Right ventricle myocardium inferior (tissue), 1 donor: ENCODE measurements at regions not wholly inside any gene's neighbourhood (a gene's known extent, or its start where the extent isn't known, plus 50 kb on each side); places are given as distances from the start of the nearest gene placed in this dataset.
"Not testable (repeated sequence)": the region's sequence is repeated elsewhere in the genome, so short reads cannot be mapped to it uniquely, and the experiment has no call there.

ENCODE experiments used
- ATAC-seq: fragments of 200-7000 bp; cut with Tn5 transposase; one replicate; pipeline ENCODE4 v1.9.1; 2020; ENCODE audit warnings: mild to moderate bottlenecking, moderate library complexity
- DNase-seq: peaks from one replicate; pipeline ENCODE4 v3.0.0; 2021; ENCODE audit errors: missing footprints
- intact Hi-C: fragments of 100-400 bp; cut with DNase I; formaldehyde crosslinking; loops from one replicate; pipeline ENCODE4 v1.11.0; 2022
- donor health status: DM: no; HTN: yes; CAD: no; lungs with severe emphysema.

DNA sequence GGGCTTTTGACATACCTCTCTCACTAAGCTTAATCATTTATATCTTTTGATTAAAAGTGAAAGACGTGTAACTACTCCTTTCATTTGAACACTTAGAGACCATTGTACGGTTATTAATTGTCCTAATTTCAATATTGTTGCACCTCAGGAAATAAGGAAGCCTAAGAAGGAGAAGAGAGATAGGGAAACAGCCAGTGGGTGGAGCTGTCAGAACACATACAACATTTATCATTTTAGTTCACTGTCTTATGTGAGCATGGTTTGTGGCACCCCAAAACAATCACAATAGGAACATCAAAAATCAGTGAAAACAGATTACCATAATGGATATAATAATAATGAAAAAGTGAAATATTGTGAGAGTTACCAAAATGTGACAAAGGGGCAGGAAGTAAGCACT lies 147.2 kb upstream of the POMZP3 start:
- DNase-seq, ATAC-seq, intact Hi-C loops: not testable (repeated sequence)

DNA sequence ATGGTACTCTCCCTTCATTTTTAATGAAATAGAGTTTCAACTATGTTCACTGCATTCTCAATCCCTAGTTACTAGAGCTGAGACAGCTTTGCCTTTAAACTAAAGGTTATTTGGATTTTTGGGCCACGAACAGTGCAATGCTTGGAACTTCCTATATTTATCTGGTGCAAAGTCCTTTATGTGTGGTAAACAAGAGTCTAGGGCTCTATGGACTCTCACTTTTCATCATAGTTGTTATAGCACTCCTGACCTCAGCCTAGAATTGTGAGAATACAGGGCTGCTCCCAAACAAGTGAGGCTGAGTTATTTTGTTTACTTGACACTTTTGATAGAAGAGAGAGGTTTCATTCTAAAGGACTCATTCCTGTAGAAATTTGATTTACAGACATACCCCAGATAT lies 144.9 kb upstream of the POMZP3 start:
- intact Hi-C loops, ATAC-seq, DNase-seq: not testable (repeated sequence)

DNA sequence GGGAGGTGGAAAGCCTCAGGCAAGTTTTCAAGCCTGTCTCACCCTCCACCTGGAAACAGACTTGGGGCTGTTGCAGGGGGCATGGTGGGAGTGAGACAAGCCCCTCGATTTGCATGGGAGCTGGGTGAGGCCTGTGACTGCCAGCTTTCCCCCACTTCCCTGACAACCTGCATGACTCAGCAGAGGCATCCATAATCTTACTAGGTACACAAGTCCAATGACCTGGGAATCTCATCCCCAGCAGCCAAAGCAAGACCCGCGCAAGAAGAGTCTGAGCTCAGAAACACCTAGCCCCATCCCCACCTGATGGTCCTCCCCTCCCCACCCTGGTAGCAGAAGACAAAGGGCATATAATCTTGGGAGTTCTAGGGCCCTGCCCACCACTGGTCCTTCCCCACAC lies 136.9 kb upstream of the POMZP3 start:
- intact Hi-C loops, ATAC-seq, DNase-seq: not testable (repeated sequence)

DNA sequence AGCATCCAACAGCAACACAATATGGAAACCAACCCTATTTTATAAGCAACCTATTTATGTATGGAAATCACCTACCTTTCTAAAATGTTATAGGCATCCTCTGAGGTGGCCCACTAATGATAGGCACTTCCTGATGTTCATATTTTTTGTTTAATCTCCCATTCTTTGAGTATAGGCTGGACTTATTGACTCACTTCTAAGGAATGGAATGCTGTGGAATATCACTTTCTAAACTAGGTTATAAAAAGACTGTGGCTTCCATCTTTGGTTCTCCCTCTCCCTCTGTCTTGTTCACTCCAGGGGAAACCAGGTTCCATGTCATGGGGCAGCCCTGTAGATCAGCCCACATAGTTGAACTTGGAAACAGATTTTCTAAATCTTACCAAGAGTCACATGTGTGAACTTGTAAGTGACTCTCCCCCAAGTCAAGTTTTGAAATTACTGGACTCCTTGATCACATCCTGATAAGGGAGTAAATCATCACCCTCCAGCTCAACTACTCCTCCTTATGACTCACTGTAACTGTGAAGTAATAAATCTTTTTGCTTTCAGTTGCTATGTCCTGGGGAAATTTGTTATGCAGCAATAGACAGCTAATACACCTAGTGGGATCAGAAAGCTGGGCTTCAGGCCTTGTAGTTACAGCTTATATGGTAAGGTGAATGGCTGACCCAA lies 133.6 kb upstream of the POMZP3 start:
- intact Hi-C loops, DNase-seq, ATAC-seq: not testable (repeated sequence)

DNA sequence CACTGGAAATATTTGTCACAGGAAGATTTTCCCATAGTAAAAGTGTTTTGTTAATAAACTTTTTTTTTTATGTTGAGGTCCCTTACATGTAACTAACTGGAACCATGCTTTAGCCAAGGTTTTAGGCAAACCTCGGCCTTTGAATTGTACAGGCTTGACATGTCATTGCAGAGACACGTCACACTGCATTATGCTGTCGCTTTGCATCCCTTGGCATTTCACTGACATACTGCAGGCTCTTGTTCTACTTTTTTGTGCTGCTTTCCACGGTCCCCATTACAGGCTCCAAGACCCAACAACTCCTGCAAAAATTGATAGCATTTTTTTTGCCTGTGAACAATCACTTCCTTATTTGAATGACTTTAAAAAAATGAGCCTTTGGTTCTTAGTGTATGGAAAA lies 112.5 kb upstream of the POMZP3 start:
- intact Hi-C loops, DNase-seq, ATAC-seq: not testable (repeated sequence)

DNA sequence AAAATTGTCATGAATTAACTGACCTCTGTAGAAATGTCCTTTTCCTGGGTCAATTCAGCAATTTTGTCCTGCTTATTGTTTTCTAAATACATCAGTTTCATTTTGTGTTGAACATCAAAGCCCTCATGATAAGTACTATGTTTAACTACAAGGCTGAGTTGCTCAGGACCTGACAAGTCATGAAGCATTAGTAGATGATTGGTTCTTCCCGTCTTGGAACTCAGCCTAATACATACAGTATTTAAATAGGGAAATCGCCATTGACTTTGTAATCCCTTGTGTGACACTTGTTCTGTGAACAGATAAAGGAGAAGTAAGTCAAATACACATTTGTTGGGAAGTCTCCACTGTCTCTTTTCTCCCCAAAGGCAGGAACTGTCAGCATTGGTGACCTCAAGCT lies 109.6 kb upstream of the POMZP3 start:
- ATAC-seq, DNase-seq, intact Hi-C loops: not testable (repeated sequence)

DNA sequence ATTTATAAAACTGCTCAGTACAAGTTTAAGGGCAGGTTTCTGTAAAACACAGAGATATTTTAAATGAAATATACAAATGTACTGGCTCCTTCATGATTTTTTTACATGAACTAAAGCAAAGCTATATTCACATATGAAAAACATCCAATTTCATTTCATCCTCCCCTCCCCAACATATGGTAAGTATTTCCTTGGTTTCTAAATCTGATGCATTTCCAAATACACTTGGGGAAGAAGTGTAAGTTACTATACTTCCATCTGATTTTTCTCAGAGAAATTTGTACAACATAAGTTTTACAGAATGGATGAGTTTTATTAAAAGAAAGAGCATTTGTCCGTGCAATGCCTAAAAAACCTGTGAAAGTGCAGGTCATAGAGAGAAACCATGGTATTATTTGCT lies 109.0 kb upstream of the POMZP3 start:
- DNase-seq, ATAC-seq, intact Hi-C loops: not testable (repeated sequence)

DNA sequence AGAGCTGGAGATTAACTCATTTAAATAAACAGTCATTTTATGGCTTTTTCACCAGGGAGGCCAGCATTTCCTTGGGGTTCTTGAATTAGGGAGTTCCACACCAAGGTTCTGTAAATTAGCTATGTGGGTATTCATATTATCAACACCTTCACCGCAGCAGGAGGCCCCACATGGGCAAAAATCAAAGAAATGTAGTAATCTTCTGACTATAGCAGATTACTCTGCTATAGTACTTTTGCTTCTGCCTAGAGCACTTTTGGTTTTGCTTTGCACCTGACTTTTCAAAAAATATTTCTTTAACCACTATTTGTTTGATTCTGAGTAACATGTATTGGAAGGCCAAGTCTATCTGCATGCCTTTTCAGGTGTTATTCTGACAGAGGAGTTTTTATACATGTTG lies 108.6 kb upstream of the POMZP3 start:
- DNase-seq, ATAC-seq, intact Hi-C loops: not testable (repeated sequence)

DNA sequence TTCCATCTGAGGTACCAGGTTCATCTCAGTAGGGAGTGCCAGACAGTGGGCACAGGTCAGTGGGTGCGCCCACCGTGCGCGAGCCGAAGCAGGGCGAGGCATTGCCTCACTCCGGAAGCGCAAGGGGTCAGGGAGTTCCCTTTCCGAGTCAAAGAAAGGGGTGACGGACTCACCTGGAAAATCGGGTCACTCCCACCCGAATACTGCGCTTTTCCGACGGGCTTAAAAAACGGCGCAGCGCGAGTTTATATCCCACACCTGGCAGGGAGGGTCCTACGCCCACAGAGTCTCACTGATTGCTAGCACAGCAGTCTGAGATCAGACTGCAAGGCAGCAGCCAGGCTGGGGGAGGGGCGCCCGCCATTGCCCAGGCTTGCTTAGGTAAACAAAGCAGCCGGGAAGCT lies 101.5 kb upstream of the POMZP3 start:
- ATAC-seq, DNase-seq, intact Hi-C loops: not testable (repeated sequence)

DNA sequence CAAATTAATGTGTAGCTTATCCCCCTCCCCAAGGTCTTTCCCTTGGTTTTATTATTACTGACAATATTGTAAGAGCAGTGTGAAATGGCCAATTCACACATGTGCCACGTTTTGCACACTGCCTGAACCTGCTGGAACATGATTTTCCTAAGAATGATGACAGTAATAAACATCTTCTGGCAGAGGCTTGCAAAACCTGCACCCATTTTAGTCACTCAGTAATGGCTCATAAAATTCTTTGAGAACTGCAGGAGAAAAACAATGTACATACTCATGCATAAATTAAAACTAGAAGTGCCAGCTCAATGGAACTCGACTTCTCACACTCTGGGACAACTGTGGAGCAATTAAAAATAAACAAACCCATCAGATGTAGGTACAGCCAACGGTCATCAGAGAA lies 96.8 kb upstream of the POMZP3 start:
- intact Hi-C loops, ATAC-seq: not testable (repeated sequence)

DNA sequence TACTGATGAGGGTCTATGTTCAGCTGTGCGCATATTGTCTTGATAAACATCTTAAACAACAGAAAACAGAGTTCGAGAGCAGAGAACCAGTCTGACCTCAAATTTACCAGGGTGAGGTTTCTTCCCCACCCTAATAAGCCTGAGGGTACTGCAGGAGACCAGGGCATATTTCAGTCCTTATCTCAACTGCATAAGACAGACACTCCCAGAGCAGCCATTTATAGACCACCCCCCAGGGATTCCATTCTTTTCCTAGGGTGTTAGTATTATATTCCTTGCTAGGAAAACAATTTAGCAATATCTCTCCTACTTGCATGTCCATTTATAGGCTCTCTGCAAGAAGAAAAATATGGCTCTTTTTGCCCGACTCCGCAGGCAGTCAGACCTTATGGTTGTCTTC lies 89.5 kb upstream of the POMZP3 start:
- DNase-seq, intact Hi-C loops, ATAC-seq: not testable (repeated sequence)

More for the DNA sequence above, 96.8 kb upstream of the POMZP3 start:
- DNase-seq = not testable (repeated sequence)

DNA sequence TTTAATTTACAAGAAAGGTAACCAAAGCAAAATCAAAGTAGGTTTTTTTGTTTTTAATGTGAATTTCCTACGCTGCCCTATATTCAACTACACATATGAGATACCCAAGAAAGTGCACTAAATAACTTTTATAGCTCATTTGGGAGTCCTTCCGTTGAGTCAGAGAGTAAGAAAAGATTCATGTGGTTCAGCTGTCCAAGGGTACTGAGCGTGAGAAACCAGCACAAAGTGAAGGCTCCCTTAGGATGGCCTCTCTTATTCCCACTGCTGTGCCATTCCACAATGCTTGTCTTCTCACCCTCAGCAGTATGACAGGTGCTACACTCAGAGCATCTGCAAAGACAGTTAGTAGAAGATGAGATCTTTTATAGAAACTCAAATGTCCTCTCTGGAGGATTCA lies 85.8 kb upstream of the POMZP3 start:
- DNase-seq, ATAC-seq, intact Hi-C loops: not testable (repeated sequence)

DNA sequence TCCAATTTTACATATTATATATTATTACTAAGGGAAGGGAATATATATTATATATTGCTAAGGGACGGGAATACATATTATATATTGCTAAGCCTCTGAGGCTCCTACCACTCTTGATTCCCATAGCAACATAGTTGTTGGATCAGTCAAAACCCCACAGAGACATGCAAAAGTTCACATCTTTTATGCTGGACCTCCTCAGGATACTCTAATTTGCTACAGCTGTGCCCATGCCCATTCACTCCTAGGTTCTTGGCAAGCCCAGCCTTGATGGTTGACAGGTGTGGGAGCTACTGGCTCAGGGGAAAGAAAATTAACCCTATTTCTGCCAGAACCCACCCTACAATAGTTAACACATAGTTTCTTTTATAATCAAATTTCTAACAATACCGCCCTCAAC lies 84.6 kb upstream of the POMZP3 start:
- DNase-seq, intact Hi-C loops: not testable (repeated sequence)

DNA sequence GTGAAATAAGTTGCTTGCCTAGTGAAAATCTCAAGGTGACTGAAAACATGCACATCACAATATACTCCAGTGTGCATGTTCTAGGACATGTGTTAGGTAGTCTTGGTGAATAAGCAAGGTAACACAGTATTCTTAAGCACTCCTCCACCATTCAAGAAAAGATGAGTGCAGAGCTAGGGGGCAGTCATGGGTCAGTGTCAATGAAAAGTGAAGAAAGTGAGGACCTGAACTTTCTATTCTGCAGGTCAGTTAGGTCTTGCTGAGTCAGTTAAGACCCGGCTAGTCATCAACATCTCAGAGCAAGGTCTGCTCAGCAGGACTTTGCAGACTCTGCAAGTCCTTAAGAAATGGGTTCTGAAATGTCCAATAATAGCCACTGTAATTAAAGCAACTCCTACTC lies 82.6 kb upstream of the POMZP3 start:
- DNase-seq, ATAC-seq, intact Hi-C loops: not testable (repeated sequence)

More for the DNA sequence above, 84.6 kb upstream of the POMZP3 start:
- not testable (repeated sequence) for ATAC-seq

DNA sequence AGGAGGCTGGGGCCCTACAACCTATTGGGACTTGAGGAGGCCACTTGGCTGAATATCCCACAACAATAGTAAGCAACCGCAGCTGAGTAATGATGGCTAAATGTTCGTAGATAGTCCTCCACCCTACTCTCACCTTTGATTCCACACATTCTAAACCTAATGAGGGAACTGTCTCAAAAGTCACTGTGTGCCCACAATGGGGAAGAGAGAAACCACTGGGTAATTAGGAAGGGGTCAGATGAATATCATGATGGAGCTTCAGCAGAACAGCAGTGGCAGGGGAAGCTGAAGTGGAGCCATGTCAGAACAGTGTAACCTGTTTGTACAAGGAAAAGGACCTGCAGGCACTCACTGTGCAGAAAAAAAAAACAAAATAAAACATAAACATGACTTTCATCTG lies 81.4 kb upstream of the POMZP3 start:
- intact Hi-C loops, DNase-seq, ATAC-seq: not testable (repeated sequence)

DNA sequence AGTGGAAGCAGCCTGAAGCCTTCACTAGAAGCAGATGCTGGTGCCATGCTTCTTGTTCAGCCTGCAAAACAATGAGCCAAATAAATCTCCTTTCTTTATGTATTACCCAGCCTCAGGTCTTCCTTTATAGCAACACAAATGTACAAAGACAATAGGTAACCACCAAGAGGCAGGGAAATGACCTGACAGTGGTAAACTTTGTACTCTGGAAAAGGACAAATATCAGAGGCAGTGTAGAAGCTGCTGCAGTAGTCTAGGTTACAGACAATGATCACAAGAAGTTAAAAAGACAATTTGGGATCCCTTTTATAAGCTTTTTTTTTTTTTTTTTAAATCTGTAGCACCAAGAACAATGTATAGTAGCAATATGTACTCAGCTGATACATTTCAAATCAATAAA lies 76.7 kb upstream of the POMZP3 start:
- ATAC-seq, intact Hi-C loops, DNase-seq: not testable (repeated sequence)

DNA sequence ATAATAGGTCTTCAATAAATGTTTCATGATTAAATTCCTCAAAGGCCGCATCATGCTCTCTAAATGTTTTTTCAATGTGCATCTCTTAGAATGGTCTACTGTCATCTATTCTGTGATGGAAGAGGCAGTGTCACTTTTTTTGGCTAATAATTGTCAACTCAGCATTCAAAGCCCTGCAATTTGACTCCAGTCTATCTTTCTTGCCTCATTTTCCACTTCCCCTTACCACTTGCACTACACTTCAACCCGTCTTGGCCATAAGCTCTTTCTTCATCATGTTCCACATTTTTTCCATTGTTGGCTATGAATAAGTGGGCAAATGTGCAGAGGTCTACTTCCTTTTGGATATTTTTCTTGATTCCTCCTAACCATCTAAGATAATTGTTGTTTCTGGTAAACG lies 59.2 kb upstream of the POMZP3 start:
- intact Hi-C loops, DNase-seq, ATAC-seq: not testable (repeated sequence)

DNA sequence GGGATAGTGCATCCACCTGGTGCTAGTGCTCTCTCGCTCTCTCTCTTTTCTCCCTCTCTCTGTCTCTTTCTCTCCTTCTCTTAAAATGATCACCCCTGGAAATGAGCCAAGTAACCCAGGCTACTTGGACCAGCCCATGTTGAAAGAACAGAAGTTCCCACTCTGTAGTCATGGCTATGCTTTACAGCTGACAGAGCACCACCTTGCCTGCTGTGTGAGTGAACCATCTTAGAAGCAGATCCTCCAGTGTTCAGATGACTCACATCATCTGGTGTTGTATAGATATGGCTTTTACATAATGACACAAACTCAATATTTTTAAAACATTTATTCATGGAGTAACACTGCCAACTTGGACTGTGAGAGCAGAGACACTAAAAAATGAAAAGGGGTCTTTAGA lies 57.7 kb upstream of the POMZP3 start:
- ATAC-seq, intact Hi-C loops, DNase-seq: not testable (repeated sequence)

DNA sequence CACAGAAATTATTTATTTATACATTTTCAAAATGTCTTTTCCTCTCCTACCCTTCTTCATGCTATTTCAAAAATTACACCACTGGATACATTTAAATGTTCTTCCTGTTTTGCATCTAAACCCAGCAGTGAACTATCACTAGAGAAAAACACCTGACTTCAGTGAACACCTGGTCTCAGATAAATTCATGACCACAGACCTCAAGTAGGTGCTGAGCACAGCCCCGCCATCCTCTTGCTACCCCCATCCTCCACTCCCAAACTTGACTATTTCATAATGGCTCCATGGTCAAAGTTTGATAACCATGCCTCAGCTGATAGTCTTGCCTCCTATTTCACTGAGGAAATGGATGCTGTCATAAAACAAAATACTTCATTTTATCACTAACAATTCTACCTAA lies 56.6 kb upstream of the POMZP3 start:
- ATAC-seq, intact Hi-C loops, DNase-seq: not testable (repeated sequence)

DNA sequence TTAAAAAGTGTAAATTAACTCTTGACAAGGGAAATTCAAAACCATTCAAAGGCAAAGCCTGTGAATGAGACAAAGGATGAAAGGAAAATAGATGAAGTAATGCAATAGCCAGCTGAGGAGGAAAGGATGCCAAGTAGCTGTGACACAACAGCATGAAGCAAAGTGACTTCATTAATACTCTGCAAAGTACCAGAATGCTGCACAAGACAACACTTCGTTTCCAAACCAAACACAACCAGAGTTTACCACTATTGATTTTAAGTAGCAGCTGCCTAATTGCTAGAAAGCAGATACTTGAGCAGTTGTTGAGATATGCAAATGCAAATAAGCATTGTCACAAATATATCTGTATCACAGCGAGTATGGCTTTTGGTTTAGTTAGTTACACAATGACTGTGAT lies 54.7 kb upstream of the POMZP3 start:
- DNase-seq, ATAC-seq, intact Hi-C loops: not testable (repeated sequence)
